ENCODE measurements at regions not wholly inside any gene's neighbourhood (a gene's known extent, or its start where the extent isn't known, plus 50 kb on each side); places are given as distances from the start of the nearest gene placed in this dataset.

GRCh38 chr6:43878823-43879495 is 108.9 kb downstream of the VEGFA start:
- no peak overlapping the region for H3K27ac ChIP-seq
- DNase-seq (ENCODE audit: low read depth, low spot score) = no peak

GRCh38 chr6:43878127-43878634 is 108.2 kb downstream of the VEGFA start:
- DNase-seq (ENCODE audit: low read depth, low spot score) = no peak
- H3K27ac ChIP-seq = no peak overlapping the region

- no peak overlapping the region for H3K27ac ChIP-seq
- no peak for DNase-seq (ENCODE audit: low read depth, low spot score)
Observed at GRCh38 chr6:43877463-43878126, 107.6 kb downstream of the VEGFA start.

- DNase-seq (ENCODE audit: low read depth, low spot score) = no peak
Observed at GRCh38 chr6:43877036-43877435, 107.0 kb downstream of the VEGFA start.

GRCh38 chr6:43876602-43877001 is 106.6 kb downstream of the VEGFA start:
- no peak for DNase-seq (ENCODE audit: low read depth, low spot score)
- H3K27ac ChIP-seq = no peak overlapping the region

More at GRCh38 chr6:43877036-43877435, 107.0 kb downstream of the VEGFA start:
- no peak overlapping the region for H3K27ac ChIP-seq

DNA sequence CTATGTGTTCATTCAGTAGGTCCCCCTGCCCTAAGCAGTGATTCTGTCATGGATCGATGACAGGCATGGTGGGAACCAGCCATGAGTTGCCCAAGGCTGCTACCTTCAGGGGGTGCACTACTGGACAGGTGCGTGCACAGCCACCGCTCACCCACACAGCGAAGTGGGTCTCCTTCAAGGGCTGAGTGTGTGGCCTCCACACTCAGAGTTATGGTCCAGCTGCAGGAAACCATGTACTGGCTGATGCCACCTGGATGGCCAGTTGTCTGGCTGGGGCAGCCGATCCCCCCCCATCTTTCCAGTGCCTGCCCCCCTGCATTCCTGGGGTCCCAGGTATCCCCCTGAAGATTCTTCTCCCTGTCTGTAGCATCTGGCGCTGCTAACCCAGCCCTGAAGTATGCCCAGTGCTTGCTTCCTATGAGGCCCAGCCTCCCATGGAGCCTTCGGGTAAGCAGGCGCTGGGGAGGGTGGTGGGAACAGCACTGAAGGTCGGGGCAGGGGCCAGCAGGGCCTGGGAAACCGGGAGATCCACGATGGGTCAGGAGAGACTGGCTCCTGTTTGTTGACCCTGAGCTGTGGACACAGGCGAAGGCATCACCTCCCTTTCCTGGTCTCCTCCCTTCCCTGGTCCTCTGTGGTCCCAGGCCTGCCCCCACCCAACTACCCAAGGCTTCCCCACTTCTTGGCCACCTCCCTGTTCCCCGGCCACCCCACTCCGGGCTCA is 106.0 kb downstream of the VEGFA start:
- DNase-seq (ENCODE audit: low read depth, low spot score) = no peak
- no peak overlapping the region for H3K27ac ChIP-seq

GRCh38 chr6:43874814-43875590 is 105.0 kb downstream of the VEGFA start:
- H3K27ac ChIP-seq = no peak overlapping the region
- no peak for DNase-seq (ENCODE audit: low read depth, low spot score)

DNA sequence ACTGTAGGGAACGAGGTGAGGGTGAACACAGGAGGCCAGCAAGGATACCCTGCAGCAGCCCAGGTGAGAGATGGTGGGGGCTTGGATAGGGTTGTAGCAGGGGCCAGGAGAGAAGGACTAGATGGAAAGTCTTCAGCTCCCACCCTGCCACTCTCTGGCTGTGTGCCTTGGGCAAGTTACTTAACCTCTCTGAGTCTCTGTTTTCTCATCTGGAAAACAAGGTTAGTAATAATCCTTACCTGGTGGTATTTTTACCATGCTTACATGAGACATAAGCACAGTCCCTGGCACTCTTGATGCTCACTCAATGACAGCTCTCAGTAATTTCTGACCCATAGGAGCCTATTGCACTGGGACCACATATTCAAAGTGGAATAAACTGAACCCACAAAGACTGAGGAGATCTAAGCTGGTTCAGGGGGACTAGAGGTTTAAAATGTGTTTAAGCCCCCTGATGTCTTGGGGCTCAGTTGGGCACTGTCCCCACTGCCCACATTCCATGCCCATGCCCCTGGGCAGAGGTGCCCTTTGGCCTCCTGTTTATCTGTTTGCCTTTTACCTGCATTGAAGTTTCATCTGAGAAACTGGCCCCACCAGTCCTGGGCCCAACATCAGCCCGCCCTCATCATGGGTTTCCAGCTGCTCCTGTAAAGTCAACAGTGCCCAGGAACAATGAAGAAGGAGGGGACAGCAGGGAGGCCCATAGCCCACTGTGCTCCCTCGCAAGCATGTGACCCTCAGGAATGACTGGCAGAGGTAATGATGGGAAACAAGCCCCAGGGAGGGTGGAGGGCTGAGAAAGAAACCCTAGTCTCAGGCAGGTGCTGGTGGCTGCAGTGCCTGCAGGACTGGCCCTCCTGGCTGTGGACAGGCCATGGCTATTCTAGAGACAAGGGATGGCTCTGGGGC is 104.0 kb downstream of the VEGFA start:
- H3K27ac ChIP-seq = no peak overlapping the region
- no peak for DNase-seq (ENCODE audit: low read depth, low spot score)

DNA sequence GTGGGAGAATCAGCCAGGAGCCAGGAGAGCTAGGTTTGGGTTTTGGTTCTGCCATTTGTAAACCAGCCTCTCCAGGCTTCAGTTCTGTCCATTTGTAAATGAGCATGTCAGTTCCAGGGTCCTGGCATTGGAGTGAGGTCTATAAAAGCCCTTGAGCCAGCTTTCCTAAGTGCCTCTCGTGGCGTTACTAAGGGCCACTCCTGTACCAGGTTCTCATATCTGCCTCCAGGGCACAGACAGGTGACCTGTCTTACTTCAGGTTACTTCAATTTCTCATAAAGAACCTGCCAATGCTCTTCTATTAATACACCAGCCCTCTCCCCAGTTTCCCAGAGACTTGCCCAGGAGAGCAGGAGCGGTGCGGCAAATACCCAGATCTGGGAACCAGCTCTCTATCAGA is 101.9 kb downstream of the VEGFA start:
- no peak for DNase-seq (ENCODE audit: low read depth, low spot score)
- H3K27ac ChIP-seq = no peak overlapping the region

DNA sequence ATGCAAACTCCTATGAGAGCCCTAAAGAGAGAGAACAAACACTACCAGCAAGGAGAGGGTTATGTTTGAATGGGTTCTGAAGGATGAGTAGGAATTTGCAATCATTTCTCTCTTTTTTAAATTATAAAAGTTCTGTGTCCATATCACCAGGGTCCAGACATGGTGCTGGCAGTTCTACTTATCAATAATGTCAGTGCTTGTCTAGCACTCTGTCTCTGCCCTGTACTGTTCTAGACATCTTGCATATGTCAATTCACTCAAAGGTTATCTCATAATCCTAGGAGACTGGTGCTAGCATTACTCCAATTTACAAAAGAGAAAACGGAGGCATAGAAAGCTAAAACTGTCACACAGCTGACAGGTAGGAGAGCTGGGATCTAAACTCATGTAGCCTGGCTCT is 101.3 kb downstream of the VEGFA start:
- DNase-seq (ENCODE audit: low read depth, low spot score) = no peak
- no peak overlapping the region for H3K27ac ChIP-seq

- DNase-seq (ENCODE audit: low read depth, low spot score) = no peak
- no peak overlapping the region for H3K27ac ChIP-seq
Observed at GRCh38 chr6:43870660-43871061, 100.7 kb downstream of the VEGFA start.

- H3K27ac ChIP-seq = no peak overlapping the region
- no peak for DNase-seq (ENCODE audit: low read depth, low spot score)
Observed at GRCh38 chr6:43869792-43870659, 100.0 kb downstream of the VEGFA start.

DNA sequence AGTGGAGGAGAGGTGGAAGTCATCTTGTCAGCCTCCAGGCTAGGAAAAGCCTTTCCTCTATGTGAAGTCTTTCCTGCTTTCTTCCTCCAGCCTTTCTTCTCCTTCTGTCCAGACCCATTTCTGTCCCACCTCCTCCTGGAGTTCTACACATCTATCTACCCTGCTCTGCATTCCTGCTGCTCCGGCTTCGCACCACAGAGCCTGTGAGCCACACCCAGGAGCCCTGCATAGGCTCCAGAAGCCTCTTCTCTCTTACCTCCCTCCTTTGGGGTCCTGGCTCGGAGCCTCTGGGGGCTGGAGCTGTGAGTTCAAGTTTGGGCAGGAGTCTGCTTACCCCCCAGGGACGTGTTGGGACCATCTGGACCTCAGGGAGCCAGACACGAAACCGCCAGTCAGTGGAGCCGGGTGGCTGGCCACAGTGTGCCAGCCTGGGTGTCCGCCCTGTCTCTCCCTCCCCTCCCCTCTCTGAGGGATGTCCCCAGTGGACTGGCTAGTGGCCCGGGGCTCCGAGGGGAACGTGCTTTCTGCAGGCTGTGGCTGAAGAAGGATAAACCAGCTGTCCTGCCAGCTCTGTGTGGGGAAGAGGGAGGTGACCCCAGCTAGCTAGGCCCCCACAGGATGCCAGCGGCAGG is 99.2 kb downstream of the VEGFA start:
- no peak overlapping the region for H3K27ac ChIP-seq
- no peak for DNase-seq (ENCODE audit: low read depth, low spot score)

- DNase-seq (ENCODE audit: low read depth, low spot score) = no peak
- H3K27ac ChIP-seq = no peak overlapping the region
Observed at GRCh38 chr6:43868467-43868866, 98.5 kb downstream of the VEGFA start.

DNA sequence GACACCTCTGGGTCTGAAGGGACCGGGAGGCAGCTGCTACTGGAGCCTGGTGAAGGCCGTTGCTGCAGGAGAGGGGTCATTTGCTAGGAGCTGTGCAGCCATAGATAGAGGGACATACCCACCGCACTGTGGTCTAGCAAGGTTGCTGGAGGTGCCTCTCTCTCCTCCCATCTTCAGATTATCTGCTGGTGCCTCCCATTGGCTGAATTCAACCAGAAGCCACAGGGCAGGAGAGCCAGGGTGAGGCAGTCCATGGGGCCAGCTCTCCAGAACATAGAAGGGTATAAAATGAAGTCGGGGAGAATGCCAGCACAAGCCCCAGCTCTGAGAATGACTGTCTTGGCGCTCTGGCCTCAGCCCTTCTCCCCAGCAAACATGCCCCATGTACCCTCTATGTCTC is 98.0 kb downstream of the VEGFA start:
- DNase-seq (ENCODE audit: low read depth, low spot score) = no peak

GRCh38 chr6:43867246-43867645 is 97.2 kb downstream of the VEGFA start:
- no peak for DNase-seq (ENCODE audit: low read depth, low spot score)
- H3K27ac ChIP-seq = no peak overlapping the region

More for the DNA sequence above, 98.0 kb downstream of the VEGFA start:
- H3K27ac ChIP-seq = no peak overlapping the region

DNA sequence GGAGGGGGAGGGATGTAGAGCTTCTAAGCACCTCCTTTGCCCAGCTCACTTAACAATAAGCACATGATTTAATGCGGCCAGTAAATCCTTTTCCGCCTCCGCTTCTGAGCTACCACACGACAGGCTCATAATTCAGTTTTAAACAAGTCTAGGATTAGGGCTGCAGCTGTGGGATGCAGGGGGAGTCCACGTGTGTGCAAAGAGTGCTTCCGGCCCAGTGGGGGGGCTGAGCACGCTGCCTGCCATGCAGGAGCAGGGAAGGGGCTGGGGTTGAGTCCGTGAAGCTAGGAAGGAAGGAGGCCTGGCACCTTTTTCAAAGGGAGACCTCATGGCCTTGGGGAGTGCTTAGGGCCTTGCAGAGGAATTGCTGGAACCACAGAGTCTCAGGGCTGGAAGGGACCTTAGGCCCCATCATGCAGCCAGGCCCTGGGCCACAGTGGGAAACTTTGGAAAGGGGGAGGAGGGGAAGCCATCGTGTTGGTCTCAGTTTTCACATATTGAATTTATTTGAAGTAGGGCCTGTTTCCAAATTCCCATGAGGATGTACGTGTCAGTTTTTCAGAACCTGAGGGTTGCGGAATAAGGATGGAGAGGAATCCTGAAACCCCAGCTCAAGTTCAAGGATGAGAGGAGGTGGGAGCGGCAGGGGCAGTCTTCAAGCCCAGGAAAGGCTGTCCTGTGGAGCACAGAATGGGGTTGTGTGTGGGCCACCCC is 96.1 kb downstream of the VEGFA start:
- DNase-seq (ENCODE audit: low read depth, low spot score) = no peak
- H3K27ac ChIP-seq = no peak overlapping the region
